ENCODE measurements at regions not wholly inside any gene's neighbourhood (a gene's known extent, or its start where the extent isn't known, plus 50 kb on each side); places are given as distances from the start of the nearest gene placed in this dataset.

DNA sequence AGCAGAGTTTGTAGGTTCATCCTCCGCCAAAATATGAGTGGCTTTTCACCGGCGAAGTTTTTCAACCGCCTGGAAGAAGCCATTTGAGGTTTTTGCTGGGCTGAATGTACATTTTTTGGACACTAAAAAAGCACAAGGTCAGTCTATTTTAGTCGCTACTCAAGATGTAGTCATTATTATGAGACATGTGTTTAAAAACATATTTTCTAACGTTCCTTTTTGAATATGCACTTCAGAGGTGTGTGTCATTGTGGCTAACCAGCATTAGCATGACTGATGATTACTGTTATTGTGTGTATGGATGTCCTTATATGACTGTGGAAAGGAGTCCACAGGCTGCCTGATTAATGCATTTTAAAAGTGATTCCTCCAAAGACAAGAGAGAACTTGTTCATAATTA is 605.4 kb downstream of the INHBA start:
- H3K27me3 ChIP-seq (replicated peaks in 1 of 7), result no peaks in the 10 kb centered on the region
- no peaks in the 10 kb centered on the region for H3K9me3 ChIP-seq
- no peaks in the 10 kb centered on the region for H3K4me1 ChIP-seq
- H3K4me3 ChIP-seq, result no peak overlapping the region
- intact Hi-C loops (cut with DNase I; ENCODE audit: low total_unique reads), result no loop called here
- no peak for DNase-seq
- 71 to 85% (median 85%) methylated on average over 6 of the region's 6 CpGs for WGBS, 5 donors
- H3K27ac ChIP-seq, result no peak overlapping the region
- TF ChIP-seq POLR2AphosphoS5 (IDR thresholded peaks at IDR 0.05) (no peak), POLR2A (IDR thresholded peaks at IDR 0.05) (no peak), CTCF (IDR thresholded peaks at IDR 0.05 in 8 of 11, conservative IDR thresholded peaks at IDR 0.05 in 3 of 11) (no peak)
- H3K36me3 ChIP-seq, result no peaks in the 10 kb centered on the region

- intact Hi-C loops (cut with DNase I; ENCODE audit: low total_unique reads), result no loop called here
- WGBS, 5 donors, result 67 to 82% (median 78%) methylated on average over 4 of the region's 4 CpGs
Observed at GRCh38 chr7:41096917-41097316, 606.0 kb downstream of the INHBA start.

GRCh38 chr7:41093141-41093540 is 609.7 kb downstream of the INHBA start:
- DNase-seq, result no peak

More at GRCh38 chr7:41096917-41097316, 606.0 kb downstream of the INHBA start:
- no peaks in the 10 kb centered on the region for H3K27me3 ChIP-seq (replicated peaks in 1 of 7)
- H3K9me3 ChIP-seq, result no peaks in the 10 kb centered on the region
- H3K36me3 ChIP-seq, result no peaks in the 10 kb centered on the region
- no peak overlapping the region for H3K27ac ChIP-seq
- no peak for DNase-seq
- no peaks in the 10 kb centered on the region for H3K4me1 ChIP-seq
- no peak overlapping the region for H3K4me3 ChIP-seq
- no peak for TF ChIP-seq POLR2AphosphoS5 (IDR thresholded peaks at IDR 0.05)
- TF ChIP-seq POLR2A (IDR thresholded peaks at IDR 0.05), result no peak
- TF ChIP-seq CTCF (IDR thresholded peaks at IDR 0.05 in 8 of 11, conservative IDR thresholded peaks at IDR 0.05 in 3 of 11), result no peak

DNA sequence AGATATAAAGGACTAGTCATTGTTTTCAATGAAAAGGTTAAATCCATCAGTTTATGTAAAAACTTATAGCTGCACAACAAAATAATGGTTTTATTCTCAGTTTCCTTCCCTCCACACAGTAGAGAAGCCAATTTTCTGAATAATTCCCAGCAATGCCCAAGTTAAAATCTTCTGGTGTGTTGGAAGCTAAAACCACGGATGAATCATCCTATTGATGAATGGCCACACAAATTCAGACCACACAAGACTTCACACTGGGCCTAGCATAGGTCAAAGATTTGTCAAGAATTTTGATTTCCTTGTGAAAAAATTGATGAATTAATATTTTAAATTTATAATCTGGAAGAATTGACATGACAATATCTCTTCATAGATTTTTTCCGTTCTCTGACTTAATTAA is 617.6 kb downstream of the INHBA start:
- intact Hi-C loops (cut with DNase I; ENCODE audit: low total_unique reads), result no loop called here
- DNase-seq, result no peak
- peaks cover 0 to 17% (median 11%) of the 10 kb centered on the region in 8 donors for H3K9me3 ChIP-seq
- no peaks in the 10 kb centered on the region for H3K4me1 ChIP-seq
- no peaks in the 10 kb centered on the region for H3K36me3 ChIP-seq
- H3K27me3 ChIP-seq (replicated peaks in 1 of 7), result no peaks in the 10 kb centered on the region
- no peak overlapping the region for H3K27ac ChIP-seq
- 87 to 92% (median 90%) methylated on average over 2 of the region's 2 CpGs for WGBS, 5 donors
- no peak overlapping the region for H3K4me3 ChIP-seq
- no peak for TF ChIP-seq POLR2A (IDR thresholded peaks at IDR 0.05)

More at GRCh38 chr7:41093141-41093540, 609.7 kb downstream of the INHBA start:
- peaks cover 0 to 14% (median 7%) of the 10 kb centered on the region in 8 donors for H3K9me3 ChIP-seq
- H3K36me3 ChIP-seq, result no peaks in the 10 kb centered on the region
- H3K27ac ChIP-seq, result no peak overlapping the region
- intact Hi-C loops (cut with DNase I; ENCODE audit: low total_unique reads), result no loop called here
- 89 to 93% (median 91%) methylated on average over 3 of the region's 3 CpGs for WGBS, 5 donors
- no peaks in the 10 kb centered on the region for H3K27me3 ChIP-seq (replicated peaks in 1 of 7)
- no peaks in the 10 kb centered on the region for H3K4me1 ChIP-seq
- TF ChIP-seq POLR2AphosphoS5 (IDR thresholded peaks at IDR 0.05) (no peak), POLR2A (IDR thresholded peaks at IDR 0.05) (no peak), CTCF (IDR thresholded peaks at IDR 0.05 in 8 of 11, conservative IDR thresholded peaks at IDR 0.05 in 3 of 11) (no peak)
- H3K4me3 ChIP-seq, result no peak overlapping the region

DNA sequence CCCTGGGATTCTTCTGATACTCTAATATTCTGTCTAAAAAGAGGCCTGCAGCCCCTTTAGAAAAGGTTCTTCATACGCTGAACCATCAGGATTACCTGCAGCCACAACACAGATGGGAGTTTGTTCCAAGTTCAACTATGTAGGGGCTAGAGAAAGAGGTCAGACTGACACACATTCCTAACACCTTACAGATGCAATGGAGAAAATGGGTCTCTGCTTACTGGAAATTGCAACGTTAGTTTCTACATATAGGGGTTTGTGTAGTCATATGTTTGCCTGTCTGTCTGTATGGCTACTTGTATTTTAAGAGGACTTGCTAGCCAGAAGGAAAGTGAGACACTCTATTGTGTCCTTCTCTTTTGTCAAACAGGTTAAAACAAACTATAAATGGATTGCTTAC is 618.5 kb downstream of the INHBA start:
- Histone ChIP-seq H3K4me3 (no peak overlapping the region), H3K36me3 (no peaks in the 10 kb centered on the region), H3K9me3 (peaks cover 0 to 16% (median 11%) of the 10 kb centered on the region in 8 donors), H3K27me3 (replicated peaks in 1 of 7) (no peaks in the 10 kb centered on the region), H3K27ac (no peak overlapping the region), H3K4me1 (no peaks in the 10 kb centered on the region)
- 81 to 92% (median 83%) methylated on average over 2 of the region's 2 CpGs for WGBS, 5 donors
- no peak for DNase-seq
- no peak for TF ChIP-seq POLR2A (IDR thresholded peaks at IDR 0.05)
- TF ChIP-seq POLR2AphosphoS5 (IDR thresholded peaks at IDR 0.05), result no peak
- no peak for TF ChIP-seq CTCF (IDR thresholded peaks at IDR 0.05 in 8 of 11, conservative IDR thresholded peaks at IDR 0.05 in 3 of 11)
- intact Hi-C loops (cut with DNase I; ENCODE audit: low total_unique reads), result no loop called here
